Ovary (tissue), 3 donors: ENCODE measurements at regions not wholly inside any gene's neighbourhood (a gene's known extent, or its start where the extent isn't known, plus 50 kb on each side); places are given as distances from the start of the nearest gene placed in this dataset.

Experiments used
- CTCF ChIP-seq, 3 donors: fragments of 450-650 bp in 2 of 3; fragments of 200-600 bp in 1 of 3; IDR thresholded peaks; one replicate each; pipeline versions ENCODE4 v1.5.1 to v1.8.0; 2016 to 2022; ENCODE audit warnings: antibody characterized with exemption in 3 of 3, mild to moderate bottlenecking in 1 of 3
- EP300 ChIP-seq: sonication (generic); formaldehyde crosslinking; IDR thresholded peaks from one replicate; pipeline ENCODE4 v1.6.1; 2017; ENCODE audit warnings: antibody characterized with exemption
- POLR2A ChIP-seq: fragments of 450-650 bp; IDR thresholded peaks from one replicate; pipeline ENCODE4 v1.6.1; 2017; ENCODE audit warnings: antibody characterized with exemption, mild to moderate bottlenecking, moderate library complexity
- donor health status: DM: no; HTN: no; CAD: no.

GRCh38 chr7:91784469-91784868 is 96.0 kb downstream of the MTERF1 start:
- TF ChIP-seq CTCF (IDR thresholded peaks at IDR 0.05): peak in 1 of 3 donors; percentile 24
- no peak for TF ChIP-seq POLR2A
- TF ChIP-seq EP300: no peak
